ENCODE measurements at regions not wholly inside any gene's neighbourhood (a gene's known extent, or its start where the extent isn't known, plus 50 kb on each side); places are given as distances from the start of the nearest gene placed in this dataset.

DNA sequence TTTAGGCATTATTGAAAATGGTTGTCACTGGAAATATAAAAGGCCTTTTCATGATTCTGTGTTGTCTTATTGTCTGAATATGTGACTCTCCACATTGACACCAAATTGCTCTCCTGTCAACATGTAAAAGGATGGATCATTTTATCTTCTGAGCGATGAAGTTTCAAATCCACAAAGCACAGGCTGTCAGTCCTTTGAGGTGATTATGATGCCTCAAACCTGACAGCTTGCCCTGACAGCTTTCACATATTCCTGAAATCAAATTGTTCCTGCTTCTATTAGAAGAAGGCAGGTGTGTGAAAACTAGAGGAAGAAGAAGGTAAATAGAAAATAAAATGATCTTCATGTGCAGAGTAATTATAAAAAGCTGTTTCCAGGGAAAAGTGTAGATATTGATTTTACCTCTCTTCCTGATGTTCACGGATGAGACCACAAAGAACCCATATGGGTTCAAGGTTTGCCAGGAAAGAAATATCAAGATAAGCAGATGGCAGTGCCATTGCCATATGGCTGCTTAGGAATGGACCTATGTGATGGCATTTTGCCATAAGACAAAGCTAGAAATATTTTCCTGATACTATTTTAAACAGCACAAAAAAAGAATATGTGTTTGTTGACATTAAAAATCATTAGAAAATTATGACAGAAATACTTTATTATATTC is 1006.3 kb upstream of the AGA start:
- no peak for DNase-seq

DNA sequence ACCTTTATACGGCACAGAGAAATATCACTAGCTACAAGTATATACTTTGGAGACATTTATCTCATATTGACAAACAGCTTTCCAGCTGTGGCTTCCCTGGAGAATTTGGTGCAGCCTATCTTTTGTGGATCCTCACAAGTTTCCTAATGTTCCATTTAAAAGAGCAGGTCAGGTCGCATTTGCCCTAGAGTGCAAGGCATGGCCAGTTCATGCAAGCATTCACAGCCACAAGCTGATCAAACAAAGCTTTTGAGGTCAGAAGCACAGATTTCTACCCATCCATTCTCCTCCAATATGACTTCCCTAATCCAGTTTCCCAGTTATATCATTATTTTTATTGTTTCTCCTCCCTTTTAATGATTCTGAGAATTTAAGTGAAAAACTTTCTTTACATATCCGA is 1008.4 kb upstream of the AGA start:
- DNase-seq = no peak

DNA sequence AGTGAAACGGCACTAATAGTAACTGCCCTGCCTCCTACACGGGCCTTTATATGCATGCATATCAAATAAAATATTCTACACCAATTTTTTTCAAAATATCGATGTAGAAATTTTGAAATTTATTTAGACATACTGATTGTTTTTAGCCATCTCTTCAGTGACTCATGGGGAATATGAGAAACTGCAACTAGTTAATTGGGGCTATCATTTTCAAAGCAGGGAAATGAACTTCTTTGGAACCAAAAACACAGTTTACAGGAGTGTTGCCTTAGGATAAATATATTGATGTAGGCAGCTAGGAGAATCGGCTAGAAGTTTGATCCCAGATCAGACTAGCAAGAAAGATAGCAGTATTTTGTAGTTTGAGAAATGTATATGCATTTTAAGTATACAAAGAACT is 1010.8 kb upstream of the AGA start:
- no peak for DNase-seq

DNA sequence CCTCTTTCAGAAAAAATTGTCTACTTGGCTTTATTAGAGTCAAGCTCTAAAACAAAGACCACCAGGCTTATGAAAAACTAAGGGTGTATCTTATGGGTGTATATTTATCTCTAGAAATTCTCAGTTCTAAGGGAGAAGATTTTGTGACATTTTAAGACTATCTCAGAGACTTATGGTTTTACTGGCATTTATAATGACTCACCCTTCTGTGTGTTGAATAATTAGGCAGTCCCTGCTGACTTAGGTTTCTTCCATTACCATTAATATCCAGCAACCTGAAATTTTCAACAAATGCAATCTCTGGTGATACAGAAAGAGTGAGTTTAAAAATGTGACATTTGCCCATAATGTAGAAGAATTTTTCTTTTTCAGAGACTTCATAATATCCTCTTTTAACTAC is 1015.0 kb upstream of the AGA start:
- DNase-seq = no peak

DNA sequence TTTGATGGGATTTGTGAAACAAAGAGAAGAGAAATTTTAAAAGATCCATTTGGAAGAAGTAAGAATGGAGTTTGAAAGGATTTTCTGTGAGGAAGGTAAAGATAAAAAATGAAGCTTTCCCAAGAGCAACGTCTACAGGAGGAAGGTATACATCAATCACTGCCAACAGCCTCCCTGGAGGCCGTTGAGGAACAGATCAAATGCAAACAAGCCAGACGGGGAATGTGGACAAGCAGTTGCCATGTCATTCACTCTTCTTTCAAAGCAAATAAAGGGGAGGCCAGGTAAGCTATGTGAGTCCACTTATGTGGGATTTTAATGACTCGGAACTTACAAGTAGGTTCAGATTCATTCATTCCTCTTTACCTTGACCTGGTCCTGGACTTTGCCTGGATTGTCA is 1020.5 kb upstream of the AGA start:
- DNase-seq = no peak

DNA sequence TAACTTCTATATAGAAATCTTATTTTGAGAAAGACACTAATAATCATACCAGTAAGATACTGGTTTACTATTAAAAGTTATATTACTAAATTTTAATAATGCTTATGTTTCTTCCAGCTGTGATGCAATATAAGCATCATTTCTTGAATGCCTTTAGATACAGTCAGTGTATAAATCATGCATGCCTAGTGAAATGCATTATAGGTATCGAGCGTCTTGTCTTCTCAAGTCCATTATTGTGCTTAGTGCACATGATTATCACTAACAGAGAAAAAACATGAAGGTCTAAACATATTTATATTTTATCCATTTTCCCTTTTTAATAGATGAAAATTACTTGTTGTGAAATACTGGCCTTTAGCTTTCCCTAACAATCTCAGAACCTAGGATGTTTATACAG is 1021.5 kb upstream of the AGA start:
- no peak for DNase-seq

DNA sequence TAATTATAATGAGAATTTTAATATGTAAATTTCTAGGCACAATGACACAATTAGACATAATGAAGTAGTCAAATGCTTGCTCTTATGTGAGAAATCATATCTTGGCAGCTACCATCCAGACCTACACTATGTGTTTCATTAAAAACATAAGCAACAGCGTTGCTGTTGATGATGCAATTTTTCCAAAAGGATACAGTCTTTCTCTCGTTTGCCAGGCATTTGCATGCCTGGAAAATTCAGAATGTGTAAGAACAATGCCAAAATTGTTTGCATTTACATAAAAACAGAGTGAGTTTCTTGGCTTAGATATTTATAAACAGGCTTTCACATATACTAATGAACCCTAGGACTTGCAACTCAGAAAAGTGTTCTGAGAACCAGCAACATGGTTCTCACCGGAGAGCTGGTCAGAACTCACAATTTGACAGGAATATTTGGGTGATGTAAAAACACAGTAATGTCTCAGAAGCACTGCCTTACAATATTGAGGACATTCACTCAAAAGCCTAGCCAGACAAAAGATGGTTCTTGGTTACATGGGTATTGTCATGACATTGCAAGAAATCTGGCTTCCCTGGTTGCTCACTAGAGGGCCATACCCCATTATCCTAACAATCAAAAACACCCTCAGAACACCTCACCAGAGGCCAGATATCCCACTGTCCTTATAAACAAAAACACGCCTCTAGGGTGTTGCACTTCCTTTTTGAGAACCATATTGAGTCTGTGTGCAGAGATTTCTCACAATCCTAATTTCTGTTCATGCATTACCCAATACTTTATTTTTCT is 1029.0 kb upstream of the AGA start:
- DNase-seq = no peak

DNA sequence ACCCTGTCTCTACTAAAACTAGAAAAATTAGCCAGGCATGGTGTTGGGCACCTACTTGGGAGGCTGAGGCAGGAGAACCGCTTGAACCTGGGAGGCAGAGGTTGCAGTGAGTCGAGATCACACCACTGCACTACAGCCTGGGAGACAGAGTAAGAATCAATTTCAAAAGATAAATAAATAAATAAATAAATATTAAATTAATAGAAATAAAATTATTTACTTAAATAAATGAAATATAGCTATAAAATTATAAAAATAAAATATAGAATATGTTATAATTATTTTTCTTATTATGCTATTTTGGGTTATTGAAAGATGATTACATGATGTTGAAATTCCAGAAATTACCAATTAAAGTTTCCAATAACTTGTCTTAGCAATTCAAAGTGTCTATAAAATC is 1029.8 kb upstream of the AGA start:
- DNase-seq = no peak

DNA sequence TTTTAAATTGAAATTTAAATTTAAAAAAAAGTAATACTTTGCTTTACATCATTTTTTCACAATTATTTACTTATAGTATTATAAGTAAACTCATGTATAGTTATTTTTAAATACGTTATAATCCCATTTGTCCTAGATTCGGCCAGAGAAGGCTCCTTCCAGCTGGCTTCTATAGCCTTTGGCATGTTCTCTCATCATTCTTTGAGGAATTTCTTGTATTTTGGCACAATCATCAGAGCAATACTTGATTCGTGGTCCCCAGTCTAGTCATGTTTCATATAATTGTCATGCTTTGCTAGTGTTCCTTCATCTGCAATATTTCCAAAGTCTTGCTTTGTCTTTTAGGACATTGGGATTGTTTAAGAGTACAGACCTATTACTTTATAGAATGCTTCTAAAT is 1037.9 kb upstream of the AGA start:
- DNase-seq = no peak

DNA sequence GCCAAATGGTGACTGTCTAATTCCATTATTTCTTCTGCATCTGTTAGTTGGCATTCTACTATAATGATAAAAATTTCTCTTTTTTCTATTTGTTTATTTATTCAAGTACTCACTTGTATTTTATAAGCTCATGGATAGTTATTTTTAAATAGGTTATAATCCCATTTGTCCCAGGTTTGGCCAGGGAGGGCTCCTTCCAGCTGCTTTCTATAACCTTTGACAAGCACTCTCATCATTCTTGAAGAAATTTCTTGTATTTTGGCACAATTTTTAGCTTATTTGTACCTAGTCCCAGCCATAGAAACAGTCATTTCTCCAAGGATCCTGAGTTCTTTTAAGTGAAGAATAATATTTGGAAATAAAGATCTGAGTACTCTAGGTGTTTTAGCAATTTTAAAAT is 1038.6 kb upstream of the AGA start:
- DNase-seq = no peak

DNA sequence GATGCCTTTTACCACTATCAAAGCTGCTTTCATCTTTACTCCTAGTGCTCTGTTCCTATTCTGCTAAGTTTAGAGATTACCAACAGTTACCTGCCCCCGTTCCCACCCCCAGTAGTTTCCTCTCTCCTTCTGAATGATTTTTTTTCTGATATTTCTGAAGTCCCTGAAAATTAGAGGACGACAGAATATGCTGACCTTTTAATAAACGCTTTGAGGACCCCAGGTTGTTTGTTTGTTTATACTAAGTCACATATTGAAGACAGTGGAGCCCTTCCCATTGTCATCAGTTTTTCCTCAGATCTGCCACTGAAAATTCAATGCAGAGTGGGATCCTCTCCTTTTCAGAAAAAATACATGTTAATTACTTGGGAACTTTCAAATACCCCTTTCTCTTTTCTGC is 1039.3 kb upstream of the AGA start:
- DNase-seq = no peak

DNA sequence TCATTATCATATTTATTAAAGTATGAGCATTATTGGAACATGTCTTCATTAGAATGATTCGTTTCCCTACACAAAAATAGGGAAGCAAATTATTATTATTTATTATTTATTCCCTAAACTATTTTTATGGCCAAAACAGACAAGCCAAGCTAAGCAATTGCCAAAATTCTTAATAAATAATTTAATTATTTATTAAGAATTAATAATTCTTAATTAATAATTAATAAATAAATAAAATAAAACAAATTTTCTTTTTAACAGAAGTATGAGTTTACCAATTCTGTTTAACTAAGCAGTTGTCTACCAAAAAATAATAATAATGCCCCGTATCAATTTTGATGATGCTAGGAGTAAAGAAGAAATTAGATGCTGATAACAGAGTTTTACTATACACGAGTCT is 1080.8 kb upstream of the AGA start:
- DNase-seq = no peak

DNA sequence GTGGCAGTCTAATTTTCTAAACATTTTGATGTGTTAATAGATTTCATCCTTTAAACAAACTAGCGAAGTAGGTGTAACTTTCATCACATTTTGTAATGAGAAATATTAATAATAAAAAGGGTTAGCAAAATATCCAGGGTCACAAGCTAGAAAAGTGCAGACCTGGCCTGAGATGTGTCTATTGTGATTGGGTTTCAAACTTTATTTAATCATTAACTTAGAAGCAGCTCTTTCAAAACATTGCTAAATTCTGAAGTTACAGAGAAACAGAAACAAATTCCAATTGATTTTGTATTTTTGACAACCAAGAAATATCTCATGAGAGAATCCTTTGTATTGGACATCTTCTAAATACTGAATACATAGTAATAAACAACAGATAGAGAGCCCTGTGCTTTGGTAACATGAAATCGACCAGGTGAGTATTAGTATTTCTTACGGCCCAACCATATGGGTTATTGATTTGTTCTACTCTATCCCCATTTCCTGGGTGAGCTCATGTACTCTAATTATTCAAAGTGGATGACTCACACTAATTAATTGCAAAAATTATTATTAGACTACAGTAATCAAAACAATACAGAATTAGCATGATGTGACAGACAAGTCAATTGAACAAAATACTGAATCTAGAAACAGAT is 1093.8 kb upstream of the AGA start:
- DNase-seq = no peak

DNA sequence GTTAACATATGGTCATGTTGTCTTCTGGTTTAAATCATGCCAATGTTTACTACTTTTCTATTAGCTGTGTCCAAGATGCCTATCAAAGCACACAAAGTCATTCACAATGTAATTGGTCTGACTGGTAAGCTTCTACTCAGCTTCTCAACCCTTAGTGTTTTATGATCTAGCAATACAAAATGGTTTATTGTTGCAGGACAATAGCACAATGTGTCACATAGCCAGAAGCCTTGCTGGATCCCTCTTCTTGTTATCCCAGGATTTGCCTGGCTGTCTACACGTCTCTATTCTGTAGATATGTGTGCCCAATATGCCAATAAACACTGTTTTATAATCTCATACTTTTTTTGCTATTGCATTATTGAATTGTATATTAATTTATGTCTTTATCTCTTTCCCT is 1111.0 kb upstream of the AGA start:
- DNase-seq = no peak

DNA sequence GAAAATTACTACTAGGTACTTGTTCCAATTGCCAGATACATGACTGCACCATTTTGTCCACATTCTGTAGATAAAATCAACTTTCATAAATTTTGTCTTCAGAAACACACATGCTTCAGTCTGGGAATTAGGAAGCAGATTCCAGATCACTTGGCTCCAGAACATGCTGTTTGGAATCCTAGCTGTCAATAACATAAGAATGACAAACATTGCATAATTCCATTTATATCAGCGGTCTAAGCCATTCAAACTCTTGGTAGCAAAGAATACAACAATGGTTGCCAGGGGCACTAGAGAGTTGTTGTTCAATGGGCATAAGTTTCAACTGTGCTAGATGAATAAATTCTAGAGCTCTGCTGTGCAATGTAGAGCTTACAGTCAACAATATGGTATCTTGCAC is 1112.1 kb upstream of the AGA start:
- DNase-seq = no peak

DNA sequence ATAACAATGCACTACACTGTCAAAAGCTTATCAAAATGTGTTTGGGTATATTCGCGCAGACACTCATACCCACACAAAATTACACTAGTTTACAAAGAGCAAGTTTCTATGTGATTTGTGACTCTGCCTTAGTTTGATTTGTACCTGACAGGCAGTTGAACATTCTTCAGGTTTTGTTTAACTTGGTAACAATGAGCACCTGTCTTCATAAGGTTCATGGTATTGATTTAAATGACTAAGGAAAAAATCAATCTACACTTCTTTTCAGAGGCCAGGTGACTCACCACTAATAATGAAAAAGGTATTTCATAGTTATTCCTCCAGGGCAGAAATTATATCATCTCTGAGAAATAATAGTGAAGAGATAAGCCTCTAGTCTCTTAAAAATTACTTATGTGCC is 1114.6 kb upstream of the AGA start:
- no peak for DNase-seq

DNA sequence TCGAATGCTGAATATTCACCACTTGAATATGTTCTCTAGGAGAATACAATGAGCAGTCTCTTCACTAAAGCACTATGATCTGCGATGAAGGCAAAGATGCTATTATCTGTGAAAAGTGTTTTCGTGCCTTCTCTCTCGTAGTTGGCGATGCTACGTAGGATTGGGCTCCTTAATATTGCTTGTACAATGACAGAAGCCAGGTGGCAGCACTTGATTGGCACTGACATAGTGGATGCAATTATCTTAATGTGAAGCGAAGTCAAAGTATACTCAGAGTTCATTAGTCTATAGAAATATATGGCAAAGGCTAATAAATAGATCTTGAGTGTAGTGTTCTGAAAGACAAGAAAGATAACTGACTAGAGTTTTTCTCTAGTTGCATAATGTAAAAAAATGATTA is 1135.7 kb upstream of the AGA start:
- DNase-seq = no peak

DNA sequence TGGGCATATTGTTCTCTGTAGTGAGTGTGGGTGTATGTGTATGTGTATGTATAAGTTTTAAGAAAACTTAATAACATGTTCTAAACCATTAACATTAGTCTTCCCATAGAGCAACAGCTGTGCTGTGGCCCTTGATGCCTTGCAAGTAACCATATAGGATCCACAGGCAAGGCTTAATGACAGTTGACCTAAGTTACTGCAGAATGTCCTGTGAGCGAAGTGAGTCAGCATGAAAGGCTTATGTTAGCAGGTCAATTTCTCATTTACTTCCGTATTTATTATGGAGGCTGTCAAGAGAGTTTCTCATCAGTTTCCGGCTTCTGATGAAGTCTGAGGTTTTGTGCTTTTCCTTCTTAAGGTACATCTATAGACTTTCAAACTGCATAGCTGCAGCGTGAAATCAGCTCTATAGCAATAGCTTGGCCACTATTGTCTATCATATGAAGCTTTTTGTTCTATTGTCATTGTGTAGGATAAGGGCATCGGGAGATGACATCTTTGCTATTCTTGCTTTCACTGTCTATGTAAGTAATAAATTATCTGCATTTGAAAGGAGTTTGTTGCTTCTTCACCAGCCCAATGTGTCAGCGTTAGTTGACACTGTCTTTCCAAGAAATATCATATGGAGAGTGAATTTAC is 1153.4 kb upstream of the AGA start:
- no peak for DNase-seq

DNA sequence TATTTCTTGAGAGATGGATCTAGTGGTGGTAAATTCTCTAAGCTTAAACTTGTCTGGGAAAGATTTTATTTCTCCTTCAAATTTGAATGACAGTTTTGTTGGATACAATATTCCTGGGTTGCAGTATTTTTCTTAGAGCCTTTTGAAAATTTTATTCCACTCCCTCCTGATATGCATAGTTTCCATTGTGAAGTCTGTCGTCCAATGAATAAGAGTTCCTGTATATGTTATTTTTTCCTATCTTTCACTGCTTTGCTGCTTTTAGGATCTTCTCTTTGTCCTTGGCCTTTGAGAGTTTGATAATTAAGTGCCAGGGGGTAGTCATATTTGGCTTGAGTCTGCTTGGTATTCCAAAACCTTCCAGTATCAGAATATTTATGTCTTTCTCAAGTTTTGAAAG is 1156.4 kb upstream of the AGA start:
- no peak for DNase-seq

DNA sequence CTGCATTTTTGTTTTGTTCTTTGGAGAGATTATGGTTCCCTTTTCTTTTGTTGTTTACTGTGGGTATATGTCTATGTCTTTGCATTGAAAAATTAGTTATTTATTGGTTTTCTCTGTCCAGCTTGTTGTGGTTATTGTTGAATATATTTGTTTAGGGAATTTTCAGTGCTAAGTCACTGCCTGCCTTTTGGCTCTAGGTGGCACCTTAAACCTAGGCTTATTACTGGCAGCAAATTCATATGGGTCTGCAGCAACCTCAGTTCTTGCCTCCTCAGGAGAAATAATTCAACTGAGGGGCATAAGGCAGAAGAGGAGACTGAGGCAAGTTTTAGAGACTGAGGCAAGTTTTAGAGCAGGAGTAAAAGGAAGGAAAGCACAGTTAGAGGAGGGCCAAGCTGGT is 1157.3 kb upstream of the AGA start:
- DNase-seq = no peak

DNA sequence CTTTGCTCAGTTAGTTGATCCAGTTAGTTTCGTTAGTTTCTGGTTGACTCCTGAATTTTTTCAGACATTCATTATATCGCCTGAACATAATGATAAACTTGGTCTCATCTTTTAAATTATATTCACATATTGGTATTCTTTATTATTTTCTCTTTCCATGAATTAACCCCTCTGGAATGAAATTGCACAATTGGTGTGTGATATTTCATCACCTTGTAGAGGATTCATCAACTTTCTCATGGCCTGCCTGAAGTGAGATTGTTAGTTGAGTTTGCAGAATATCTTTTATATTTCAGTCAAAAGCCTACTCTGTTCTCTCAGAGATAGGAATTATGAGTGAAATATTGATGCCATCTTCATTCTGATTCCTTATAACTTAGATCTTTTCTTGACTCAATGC is 1160.6 kb upstream of the AGA start:
- DNase-seq = no peak

DNA sequence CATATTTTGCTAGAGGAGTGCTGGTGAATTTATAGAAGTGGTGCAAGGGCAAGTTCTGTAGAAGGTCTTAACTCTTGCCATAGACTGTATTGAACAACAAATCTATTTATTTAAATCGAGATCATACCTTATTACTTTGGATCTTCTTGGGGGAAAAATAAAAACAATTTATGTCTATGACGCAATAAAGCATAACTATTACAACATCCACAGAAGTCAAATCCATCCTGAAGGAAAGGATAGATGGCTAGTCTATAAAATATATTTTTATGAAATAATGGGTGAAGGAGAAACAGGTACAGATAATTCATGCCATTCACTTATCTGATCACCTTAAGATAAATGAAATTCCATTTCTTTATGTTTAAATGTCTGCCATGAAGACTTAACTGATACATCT is 1168.8 kb upstream of the AGA start:
- DNase-seq = no peak

DNA sequence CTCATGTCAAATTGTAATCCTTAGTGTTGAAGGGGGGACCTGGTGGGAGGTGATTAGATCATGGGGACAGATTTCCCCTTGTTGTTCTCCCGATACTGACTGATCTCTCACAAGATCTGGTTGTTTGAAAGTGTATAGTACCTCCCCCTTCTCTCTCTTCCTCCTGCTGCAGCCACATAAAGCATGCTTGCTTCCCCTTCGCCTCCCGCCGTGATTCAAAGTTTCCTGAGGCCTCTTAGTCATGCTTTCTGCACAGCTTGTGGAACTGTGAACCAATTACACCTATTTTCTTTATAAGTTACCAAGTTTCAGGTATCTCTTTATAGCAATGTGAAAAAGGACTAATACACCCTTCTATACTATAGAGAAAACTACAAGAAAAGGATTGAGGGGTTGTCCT is 1170.5 kb upstream of the AGA start:
- no peak for DNase-seq

DNA sequence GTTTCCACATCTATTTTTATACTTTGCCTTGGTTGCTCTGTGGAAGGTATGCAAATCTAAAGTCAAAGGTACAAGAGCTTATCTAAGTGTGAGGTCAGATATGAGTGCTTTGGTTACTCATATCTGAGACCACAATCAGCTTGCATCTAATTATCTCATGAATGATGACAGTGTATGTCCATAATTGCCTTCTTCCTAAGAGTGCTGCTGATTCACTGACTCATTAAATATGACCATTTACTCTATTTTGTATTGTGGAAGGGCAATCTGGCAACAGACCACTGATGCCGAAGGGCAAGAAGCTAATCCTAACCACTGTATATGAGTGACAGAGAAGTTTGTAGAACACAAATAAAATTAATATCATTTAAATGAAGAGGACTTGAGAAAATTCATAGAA is 1190.2 kb upstream of the AGA start:
- DNase-seq = no peak

Measured in stimulated activated CD8-positive, alpha-beta memory T cell treated with anti-CD3 and anti-CD28 coated beads, Interleukin-4, amount 100 ng/mL, for 48 hours (primary cell).